HEK293T (cell line): ENCODE measurements at regions not wholly inside any gene's neighbourhood (a gene's known extent, or its start where the extent isn't known, plus 50 kb on each side); places are given as distances from the start of the nearest gene placed in this dataset.

Source experiments
- ARNT ChIP-seq: fragments of 450-650 bp; IDR thresholded peaks from 2 replicates; pipeline ENCODE4 v1.6.1; 2017; ENCODE audit warnings: mild to moderate bottlenecking
- BHLHE40 ChIP-seq: fragments of 450-650 bp; IDR thresholded peaks from 2 replicates; pipeline ENCODE4 v1.6.1; 2016; ENCODE audit warnings: mild to moderate bottlenecking, moderate library complexity, borderline replicate concordance
- ELF4 ChIP-seq: fragments of 450-650 bp; IDR thresholded peaks from 2 replicates; pipeline ENCODE4 v1.6.1; 2017; ENCODE audit warnings: antibody characterized with exemption
- FOXA1 ChIP-seq: fragments of 450-650 bp; IDR thresholded peaks from 2 replicates; pipeline ENCODE4 v1.6.1; 2016; ENCODE audit warnings: mild to moderate bottlenecking
- FOXK2 ChIP-seq: fragments of 450-650 bp; IDR thresholded peaks from 2 replicates; pipeline ENCODE4 v1.6.1; 2016; ENCODE audit warnings: mild to moderate bottlenecking
- FOXM1 ChIP-seq: fragments of 450-650 bp; IDR thresholded peaks from 2 replicates; pipeline ENCODE4 v1.6.1; 2017; ENCODE audit warnings: mild to moderate bottlenecking, borderline replicate concordance
- HDGF ChIP-seq: fragments of 450-650 bp; IDR thresholded peaks from 2 replicates; pipeline ENCODE4 v1.6.1; 2017; ENCODE audit warnings: antibody characterized with exemption, borderline replicate concordance
- L3MBTL2 ChIP-seq: fragments of 450-650 bp; conservative IDR thresholded peaks from 2 replicates; pipeline ENCODE4 v1.6.1; 2016; ENCODE audit warnings: mild to moderate bottlenecking
- LEF1 ChIP-seq: fragments of 450-650 bp; IDR thresholded peaks from 2 replicates; pipeline ENCODE4 v1.6.1; 2017; ENCODE audit warnings: mild to moderate bottlenecking, borderline replicate concordance
- NFRKB ChIP-seq: fragments of 450-650 bp; IDR thresholded peaks from 2 replicates; pipeline ENCODE4 v1.6.1; 2016; ENCODE audit warnings: mild to moderate bottlenecking, moderate library complexity
- SP1 ChIP-seq: fragments of 450-650 bp; IDR thresholded peaks from 2 replicates; pipeline ENCODE4 v1.6.1; 2017
- SUZ12 ChIP-seq: fragments of 450-650 bp; IDR thresholded peaks from 2 replicates; pipeline ENCODE4 v1.6.1; 2016; ENCODE audit warnings: mild to moderate bottlenecking
- TARDBP ChIP-seq: fragments of 450-650 bp; IDR thresholded peaks from 2 replicates; pipeline ENCODE4 v1.6.1; 2016

- TF ChIP-seq ARNT, result no peak
- no peak for TF ChIP-seq FOXM1
- no peak for TF ChIP-seq SUZ12
- TF ChIP-seq SP1, result no peak
- TF ChIP-seq NFRKB, result no peak
- no peak for TF ChIP-seq HDGF
- TF ChIP-seq BHLHE40, result no peak
- TF ChIP-seq ELF4, result no peak
- TF ChIP-seq FOXA1, result no peak
- no peak for TF ChIP-seq L3MBTL2
- TF ChIP-seq LEF1, result no peak
- no peak for TF ChIP-seq FOXK2
- no peak for TF ChIP-seq TARDBP
Measured at GRCh38 chr3:31135546-31135945, 241.1 kb upstream of the GADL1 start.
